GM12891 (cell line): ENCODE measurements at regions not wholly inside any gene's neighbourhood (a gene's known extent, or its start where the extent isn't known, plus 50 kb on each side); places are given as distances from the start of the nearest gene placed in this dataset.

Experiments used
- PAX5 ChIP-seq: IDR thresholded peaks from 2 replicates; pipeline ENCODE4 v1.6.1; 2011; ENCODE audit warnings: low read length, moderate library complexity, mild to moderate bottlenecking; ENCODE audit not compliant: insufficient read depth, severe bottlenecking
- POLR2A ChIP-seq: IDR thresholded peaks from 2 replicates; pipeline ENCODE4 v1.6.1; 2011; ENCODE audit warnings: low read depth, low read length, control low read depth
- POLR2AphosphoS5 ChIP-seq: IDR thresholded peaks from 2 replicates; pipeline ENCODE4 v1.6.1; 2011; ENCODE audit warnings: low read depth, low read length, control low read depth
- POU2F2 ChIP-seq: IDR thresholded peaks from 2 replicates; pipeline ENCODE4 v1.6.1; 2011; ENCODE audit warnings: low read depth, mild to moderate bottlenecking, control low read depth, low read length, moderate library complexity
- TAF1 ChIP-seq: IDR thresholded peaks from 2 replicates; pipeline ENCODE4 v1.6.1; 2011; ENCODE audit warnings: low read depth, low read length, control low read depth

GRCh38 chr10:121311812-121312443 lies 286.3 kb downstream of the FGFR2 start:
- no peak for TF ChIP-seq POLR2A
- no peak for TF ChIP-seq TAF1
- TF ChIP-seq POLR2AphosphoS5: no peak
- TF ChIP-seq PAX5: no peak
- TF ChIP-seq POU2F2: no peak
